ENCODE measurements at regions not wholly inside any gene's neighbourhood (a gene's known extent, or its start where the extent isn't known, plus 50 kb on each side); places are given as distances from the start of the nearest gene placed in this dataset.

DNA sequence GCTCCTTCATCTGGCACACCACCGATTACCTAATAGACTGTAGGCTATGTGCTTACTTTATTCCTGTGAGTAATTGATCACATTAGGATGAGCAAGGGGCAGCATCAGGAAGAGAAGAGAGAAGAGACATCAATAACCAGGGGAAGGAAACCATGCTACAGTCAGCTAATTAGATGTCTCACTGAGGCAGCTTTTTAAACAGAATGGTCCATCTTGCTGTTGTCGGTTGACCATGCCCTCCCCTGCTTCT lies 278.4 kb downstream of the RPLP1 start:
- TF ChIP-seq FOXJ3 (CRISPR knock-in tag; IDR thresholded peaks at IDR 0.05; ENCODE audit: borderline replicate concordance) (no peak), CTCF (IDR thresholded peaks at IDR 0.05) (no peak), ZNF263 (CRISPR knock-in tag; IDR thresholded peaks at IDR 0.05; ENCODE audit: low read depth) (no peak), MLX (CRISPR knock-in tag; IDR thresholded peaks at IDR 0.05) (no peak)
- TF ChIP-seq, protein P1, sequence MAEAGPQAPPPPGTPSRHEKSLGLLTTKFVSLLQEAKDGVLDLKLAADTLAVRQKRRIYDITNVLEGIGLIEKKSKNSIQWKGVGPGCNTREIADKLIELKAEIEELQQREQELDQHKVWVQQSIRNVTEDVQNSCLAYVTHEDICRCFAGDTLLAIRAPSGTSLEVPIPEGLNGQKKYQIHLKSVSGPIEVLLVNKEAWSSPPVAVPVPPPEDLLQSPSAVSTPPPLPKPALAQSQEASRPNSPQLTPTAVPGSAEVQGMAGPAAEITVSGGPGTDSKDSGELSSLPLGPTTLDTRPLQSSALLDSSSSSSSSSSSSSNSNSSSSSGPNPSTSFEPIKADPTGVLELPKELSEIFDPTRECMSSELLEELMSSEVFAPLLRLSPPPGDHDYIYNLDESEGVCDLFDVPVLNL (CRISPR knock-in tag; IDR thresholded peaks at IDR 0.05; ENCODE audit: borderline replicate concordance, low read depth), result no peak
- TF ChIP-seq, protein P2, sequence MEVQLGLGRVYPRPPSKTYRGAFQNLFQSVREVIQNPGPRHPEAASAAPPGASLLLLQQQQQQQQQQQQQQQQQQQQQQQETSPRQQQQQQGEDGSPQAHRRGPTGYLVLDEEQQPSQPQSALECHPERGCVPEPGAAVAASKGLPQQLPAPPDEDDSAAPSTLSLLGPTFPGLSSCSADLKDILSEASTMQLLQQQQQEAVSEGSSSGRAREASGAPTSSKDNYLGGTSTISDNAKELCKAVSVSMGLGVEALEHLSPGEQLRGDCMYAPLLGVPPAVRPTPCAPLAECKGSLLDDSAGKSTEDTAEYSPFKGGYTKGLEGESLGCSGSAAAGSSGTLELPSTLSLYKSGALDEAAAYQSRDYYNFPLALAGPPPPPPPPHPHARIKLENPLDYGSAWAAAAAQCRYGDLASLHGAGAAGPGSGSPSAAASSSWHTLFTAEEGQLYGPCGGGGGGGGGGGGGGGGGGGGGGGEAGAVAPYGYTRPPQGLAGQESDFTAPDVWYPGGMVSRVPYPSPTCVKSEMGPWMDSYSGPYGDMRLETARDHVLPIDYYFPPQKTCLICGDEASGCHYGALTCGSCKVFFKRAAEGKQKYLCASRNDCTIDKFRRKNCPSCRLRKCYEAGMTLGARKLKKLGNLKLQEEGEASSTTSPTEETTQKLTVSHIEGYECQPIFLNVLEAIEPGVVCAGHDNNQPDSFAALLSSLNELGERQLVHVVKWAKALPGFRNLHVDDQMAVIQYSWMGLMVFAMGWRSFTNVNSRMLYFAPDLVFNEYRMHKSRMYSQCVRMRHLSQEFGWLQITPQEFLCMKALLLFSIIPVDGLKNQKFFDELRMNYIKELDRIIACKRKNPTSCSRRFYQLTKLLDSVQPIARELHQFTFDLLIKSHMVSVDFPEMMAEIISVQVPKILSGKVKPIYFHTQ (CRISPR knock-in tag; IDR thresholded peaks at IDR 0.05), result no peak
- TF ChIP-seq, protein P3, sequence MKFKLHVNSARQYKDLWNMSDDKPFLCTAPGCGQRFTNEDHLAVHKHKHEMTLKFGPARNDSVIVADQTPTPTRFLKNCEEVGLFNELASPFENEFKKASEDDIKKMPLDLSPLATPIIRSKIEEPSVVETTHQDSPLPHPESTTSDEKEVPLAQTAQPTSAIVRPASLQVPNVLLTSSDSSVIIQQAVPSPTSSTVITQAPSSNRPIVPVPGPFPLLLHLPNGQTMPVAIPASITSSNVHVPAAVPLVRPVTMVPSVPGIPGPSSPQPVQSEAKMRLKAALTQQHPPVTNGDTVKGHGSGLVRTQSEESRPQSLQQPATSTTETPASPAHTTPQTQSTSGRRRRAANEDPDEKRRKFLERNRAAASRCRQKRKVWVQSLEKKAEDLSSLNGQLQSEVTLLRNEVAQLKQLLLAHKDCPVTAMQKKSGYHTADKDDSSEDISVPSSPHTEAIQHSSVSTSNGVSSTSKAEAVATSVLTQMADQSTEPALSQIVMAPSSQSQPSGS (CRISPR knock-in tag; IDR thresholded peaks at IDR 0.05; ENCODE audit: borderline replicate concordance, low read depth), result no peak

Measured in WTC11 (cell line).